K562 (cell line): ENCODE measurements at regions not wholly inside any gene's neighbourhood (a gene's known extent, or its start where the extent isn't known, plus 50 kb on each side); places are given as distances from the start of the nearest gene placed in this dataset.

Experiments
- ATAC-seq: fragments of 200-7000 bp; cut with Tn5 transposase; 3 replicates; pipeline ENCODE4 v1.9.1; 2020; ENCODE audit warnings: moderate library complexity
- BruUV-seq: library from RNA; stranded (reverse); fragments of 400-500 nt; replicated peaks from 2 replicates; lab custom pipeline; 2021; lab: Mats Ljungman, UMichigan
- CTCF ChIA-PET: fragments of 300-600 bp; formaldehyde crosslinking; extraction: SDS; loops from one replicate; lab custom pipeline; 2021; ENCODE audit warnings: low intra/inter-chr PET ratio; lab: Yijun Ruan, JAX
- POLR2A ChIA-PET: fragments of 300-600, 350-650 bp; sonication (Branson Sonifier 250); formaldehyde crosslinking; extraction: SDS; loops from one replicate; lab custom pipeline; 2021; ENCODE audit warnings: antibody characterized with exemption, inconsistent platforms; lab: Yijun Ruan, JAX
- DNase-seq, 4 experiments: peaks; one replicate each; pipeline versions ENCODE4 v3.0.0 to v3.0.0-alpha.2; 2011 to 2018; ENCODE audit warnings: low spot score in 3 of 4, mixed read lengths in 3 of 4; ENCODE audit errors: extremely low read depth in 1 of 4
- FAIRE-seq: peaks from 2 replicates; lab custom pipeline; 2011; peaks lifted over from hg19 to GRCh38; lab: Jason Lieb, UNC
- H2AFZ ChIP-seq: 2 replicates; pipeline ENCODE4 v1.6.0; 2011; ENCODE audit warnings: low read depth, low read length, control low read depth, inconsistent platforms
- H3K27ac ChIP-seq: fragments of 200-600 bp; 3 replicates; pipeline ENCODE4 v1.8.0; 2011; ENCODE audit warnings: low read depth, mild to moderate bottlenecking, control low read depth, inconsistent platforms, low read length, moderate library complexity, mixed read lengths; ENCODE audit errors: extremely low read depth
- H3K27me3 ChIP-seq, 2 experiments: fragments of 300-600 bp in 1 of 2; 2 replicates in 1 of 2; 3 replicates in 1 of 2; pipeline versions ENCODE4 v1.6.0 to v1.8.0; 2011; ENCODE audit warnings: inconsistent platforms in 2 of 2, low read length in 2 of 2, mild to moderate bottlenecking in 1 of 2, mixed read lengths in 1 of 2, moderate library complexity in 1 of 2; ENCODE audit not compliant: control insufficient read depth in 2 of 2, insufficient read depth in 2 of 2
- H3K36me3 ChIP-seq: fragments of 300-600 bp; 3 replicates; pipeline ENCODE4 v1.8.0; 2011; ENCODE audit warnings: mild to moderate bottlenecking, low read length, inconsistent platforms; ENCODE audit not compliant: control insufficient read depth, insufficient read depth
- H3K4me1 ChIP-seq, 2 experiments: fragments of 200-600 bp in 1 of 2; replicated peaks in 1 of 2; 2 replicates in 1 of 2; 3 replicates in 1 of 2; pipeline versions ENCODE4 v1.5.1 to v1.8.0; 2011; ENCODE audit warnings: inconsistent platforms in 2 of 2, low read length in 2 of 2, mild to moderate bottlenecking in 1 of 2, mixed read lengths in 1 of 2, moderate library complexity in 1 of 2; ENCODE audit not compliant: control insufficient read depth in 2 of 2, insufficient read depth in 2 of 2
- H3K4me2 ChIP-seq: 2 replicates; pipeline ENCODE4 v1.6.1; 2011; ENCODE audit warnings: low read length, control low read depth, inconsistent platforms, mixed read lengths; ENCODE audit not compliant: insufficient read depth
- H3K4me3 ChIP-seq: fragments of 200-600 bp; sonication (generic), shearing (Covaris generic); 2 replicates; pipeline ENCODE4 v1.5.1; 2016; ENCODE audit warnings: control low read depth, inconsistent platforms
- H3K79me2 ChIP-seq: fragments of 200-600 bp; 3 replicates; pipeline ENCODE4 v1.8.0; 2011; ENCODE audit warnings: low read length, inconsistent platforms; ENCODE audit not compliant: control insufficient read depth, insufficient read depth
- H3K9ac ChIP-seq, 2 experiments: 2 replicates each; pipeline versions ENCODE4 v1.6.0 to v1.6.1; 2011; ENCODE audit warnings: low read depth in 2 of 2, low read length in 2 of 2, control low read depth in 1 of 2, inconsistent platforms in 1 of 2, mild to moderate bottlenecking in 1 of 2, mixed read lengths in 1 of 2; ENCODE audit not compliant: insufficient read depth in 1 of 2
- H3K9me1 ChIP-seq: one replicate; pipeline ENCODE4 v1.6.0; 2011; ENCODE audit warnings: inconsistent platforms, mild to moderate bottlenecking, low read length, moderate library complexity; ENCODE audit not compliant: control insufficient read depth, insufficient read depth
- H3K9me3 ChIP-seq: replicated peaks from 2 replicates; pipeline ENCODE4 v1.5.1; 2011; ENCODE audit warnings: low read depth, low read length, inconsistent platforms; ENCODE audit not compliant: control insufficient read depth, insufficient read depth
- H4K20me1 ChIP-seq: replicated peaks from 2 replicates; pipeline ENCODE4 v1.6.1; 2011; ENCODE audit warnings: low read length, inconsistent platforms, mixed read lengths; ENCODE audit not compliant: control insufficient read depth, insufficient read depth
- DIDO1 ChIP-seq: fragments of 450-650 bp; IDR thresholded peaks from 2 replicates; pipeline ENCODE4 v1.6.1; 2016; ENCODE audit warnings: low read depth, missing biosample characterization, missing genetic modification characterization
- HCFC1 ChIP-seq: IDR thresholded peaks from 2 replicates; pipeline ENCODE4 v1.6.1; 2012; ENCODE audit warnings: low read depth, low read length, improper control_type of control experiment
- MEIS2 ChIP-seq: fragments of 450-650 bp; IDR thresholded peaks from 2 replicates; pipeline ENCODE4 v1.6.1; 2014; ENCODE audit warnings: mild to moderate bottlenecking; ENCODE audit not compliant: partially characterized antibody
- NBN ChIP-seq: fragments of 450-650 bp; IDR thresholded peaks from 2 replicates; pipeline ENCODE4 v1.6.1; 2016; ENCODE audit warnings: low read depth, mild to moderate bottlenecking
- NR4A1 ChIP-seq, 2 experiments: fragments of 250-450 bp in 1 of 2; fragments of 450-650 bp in 1 of 2; sonication (Bioruptor Pico) in 1 of 2; IDR thresholded peaks; 2 replicates each; pipeline versions ENCODE4 v1.4.0 to v1.6.1; 2016 to 2020; ENCODE audit warnings: mild to moderate bottlenecking in 2 of 2, missing compliant biosample characterization in 1 of 2, missing genetic modification characterization in 1 of 2, moderate library complexity in 1 of 2
- PBX2 ChIP-seq, 2 experiments: IDR thresholded peaks in 1 of 2; conservative IDR thresholded peaks in 1 of 2; 2 replicates each; pipeline ENCODE4 v1.6.1; 2016; ENCODE audit warnings: low read depth in 2 of 2, mild to moderate bottlenecking in 1 of 2, missing compliant biosample characterization in 1 of 2, missing genetic modification characterization in 1 of 2, moderate library complexity in 1 of 2
- PHF21A ChIP-seq: fragments of 450-650 bp; IDR thresholded peaks from 2 replicates; pipeline ENCODE4 v1.6.1; 2017; ENCODE audit warnings: low read depth, borderline replicate concordance
- RBM15 ChIP-seq: fragments of 200-400 bp; formaldehyde crosslinking; IDR thresholded peaks from 2 replicates; pipeline ENCODE4 v1.6.1; 2018; ENCODE audit warnings: mild to moderate bottlenecking, low read length, moderate library complexity; ENCODE audit not compliant: insufficient read depth
- RBM39 ChIP-seq: fragments of 200-400 bp; formaldehyde crosslinking; optimal IDR thresholded peaks from 2 replicates; pipeline ENCODE3; 2018; ENCODE audit warnings: low read depth, low read length
- SP2 ChIP-seq: IDR thresholded peaks from 2 replicates; pipeline ENCODE4 v1.6.1; 2011; ENCODE audit warnings: mild to moderate bottlenecking, low read depth, low read length, moderate library complexity; ENCODE audit not compliant: poor library complexity, severe bottlenecking; ENCODE audit errors: extremely low read depth
- ZNF124 ChIP-seq: sonication (generic); formaldehyde crosslinking; IDR thresholded peaks from 2 replicates; pipeline ENCODE4 v1.8.1; 2022; ENCODE audit warnings: missing genetic modification reagents
- ZNF143 ChIP-seq: sonication (generic); formaldehyde crosslinking; IDR thresholded peaks from 2 replicates; pipeline ENCODE4 v1.9.0; 2022; ENCODE audit warnings: mild to moderate bottlenecking, missing genetic modification reagents
- WGBS: fragments of 100-300 bp; shearing (Covaris generic); methylation state at CpG from one replicate; pipeline ENCODE4 v1.1.6; 2016; ENCODE audit warnings: low coverage, mixed read lengths; ENCODE audit not compliant: insufficient coverage; ENCODE audit errors: missing lambda C conversion rate; 5-methylcytosine and 5-hydroxymethylcytosine counted together
- in situ Hi-C: fragments of 300-500 bp; cut with MboI; formaldehyde crosslinking; loops from 4 replicates; pipeline ENCODE4 v1.15.0; 2018; ENCODE audit warnings: inconsistent platforms, mixed read lengths
- intact Hi-C: fragments of 100-400 bp; cut with micrococcal nuclease; formaldehyde crosslinking; loops from 2 replicates; pipeline ENCODE4 v1.14.2; 2022

- no peaks in the 10 kb centered on the region for H3K9me3 ChIP-seq
- 1% methylated on average over 82 of the region's 97 CpGs for WGBS
- DNase-seq (peak; percentile 90 to 94 (median 93)), ATAC-seq (peak; percentile 100), FAIRE-seq (peak; percentile 74)
- TSS peak; percentile 94 for BruUV-seq
- H3K9me1 ChIP-seq, result no peaks in the 10 kb centered on the region
- H3K4me2 ChIP-seq, result peak overlapping the region; percentile 90
- H3K36me3 ChIP-seq, result no peaks in the 10 kb centered on the region; the same call in 2 of the 3 replicates
- in situ Hi-C loops (no loop called here), intact Hi-C loops (no loop called here)
- peaks cover 8 to 12% of the 10 kb centered on the region in 2 experiments; a peak in 4 of 5 replicates for H3K4me1 ChIP-seq
- H3K27ac ChIP-seq, result peak overlapping the region; percentile 78
- peak overlapping the region; percentile 57 for H3K4me3 ChIP-seq
- peak overlapping the region; percentile 78 to 95 for H3K9ac ChIP-seq
- POLR2A ChIA-PET, result interaction anchor here (1.0 to 1.1 kb wide), 2 partner anchors 10 to 12 kb away, joined by 3 to 5 read pairs; no protein-coding TSS in a partner anchor
- no peaks in the 10 kb centered on the region for H3K27me3 ChIP-seq
- CTCF ChIA-PET, result no interaction called here
- H3K79me2 ChIP-seq, result peaks cover 16% of the 10 kb centered on the region; the same call in 2 of the 3 replicates
- H2AFZ ChIP-seq, result peak overlapping the region; percentile 95
- no peaks in the 10 kb centered on the region for H4K20me1 ChIP-seq
- TF ChIP-seq NBN (no peak), ZNF143 (CRISPR knock-in tag) (peak; percentile 39; the same call in 1 of the 2 replicates), DIDO1 (tag) (no peak), ZNF124 (no peak), RBM15 (no peak), MEIS2 (no peak), PBX2 (CRISPR knock-in tag; IDR thresholded peaks at IDR 0.05; ENCODE audit: low read depth) (no peak), PBX2 (tag; conservative IDR thresholded peaks at IDR 0.05; ENCODE audit: low read depth) (no peak), RBM39 (no peak), HCFC1 (peak; percentile 5; the same call in 1 of the 2 replicates), PHF21A (no peak), NR4A1 (CRISPR knock-in tag; IDR thresholded peaks at IDR 0.05) (no peak), NR4A1 (tag; IDR thresholded peaks at IDR 0.05) (no peak), SP2 (no peak)
Measured at GRCh38 chr9:94030318-94031179, 53.7 kb upstream of the PTPDC1 start.
